C4-2B (cell line): ENCODE measurements at regions not wholly inside any gene's neighbourhood (a gene's known extent, or its start where the extent isn't known, plus 50 kb on each side); places are given as distances from the start of the nearest gene placed in this dataset.

Experiments used
- ZFX ChIP-seq: fragments of 450-650 bp; IDR thresholded peaks from 2 replicates; pipeline ENCODE4 v1.6.1; 2017
- TF ChIP-seq, protein P1 (sequence below): fragments of 450-650 bp; conservative IDR thresholded peaks from 2 replicates; pipeline ENCODE4 v1.5.1; 2017; ENCODE audit warnings: mild to moderate bottlenecking

DNA sequence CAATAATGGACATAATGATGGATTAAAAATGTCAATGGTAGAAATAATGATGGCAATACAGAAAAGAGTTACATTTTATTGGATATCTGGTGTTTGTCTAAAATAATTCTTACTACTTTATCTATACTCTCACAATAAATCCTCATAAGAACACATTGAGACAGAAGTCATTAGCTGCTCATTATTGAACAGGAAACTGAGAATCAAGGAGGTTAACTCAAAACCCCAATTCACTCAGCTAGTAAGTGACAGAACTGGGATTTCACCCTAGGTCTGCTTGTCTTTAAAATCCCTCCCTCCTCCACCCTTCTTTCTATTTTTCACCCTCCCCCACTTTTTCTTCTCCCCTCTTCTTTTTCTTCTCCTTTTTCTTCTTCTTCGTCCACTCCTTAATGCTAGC lies 285.8 kb upstream of the TNC start:
- TF ChIP-seq, protein P1, sequence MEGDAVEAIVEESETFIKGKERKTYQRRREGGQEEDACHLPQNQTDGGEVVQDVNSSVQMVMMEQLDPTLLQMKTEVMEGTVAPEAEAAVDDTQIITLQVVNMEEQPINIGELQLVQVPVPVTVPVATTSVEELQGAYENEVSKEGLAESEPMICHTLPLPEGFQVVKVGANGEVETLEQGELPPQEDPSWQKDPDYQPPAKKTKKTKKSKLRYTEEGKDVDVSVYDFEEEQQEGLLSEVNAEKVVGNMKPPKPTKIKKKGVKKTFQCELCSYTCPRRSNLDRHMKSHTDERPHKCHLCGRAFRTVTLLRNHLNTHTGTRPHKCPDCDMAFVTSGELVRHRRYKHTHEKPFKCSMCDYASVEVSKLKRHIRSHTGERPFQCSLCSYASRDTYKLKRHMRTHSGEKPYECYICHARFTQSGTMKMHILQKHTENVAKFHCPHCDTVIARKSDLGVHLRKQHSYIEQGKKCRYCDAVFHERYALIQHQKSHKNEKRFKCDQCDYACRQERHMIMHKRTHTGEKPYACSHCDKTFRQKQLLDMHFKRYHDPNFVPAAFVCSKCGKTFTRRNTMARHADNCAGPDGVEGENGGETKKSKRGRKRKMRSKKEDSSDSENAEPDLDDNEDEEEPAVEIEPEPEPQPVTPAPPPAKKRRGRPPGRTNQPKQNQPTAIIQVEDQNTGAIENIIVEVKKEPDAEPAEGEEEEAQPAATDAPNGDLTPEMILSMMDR = no peak
- no peak for TF ChIP-seq ZFX
